ENCODE measurements at regions not wholly inside any gene's neighbourhood (a gene's known extent, or its start where the extent isn't known, plus 50 kb on each side); places are given as distances from the start of the nearest gene placed in this dataset.

- TF ChIP-seq, protein P1, sequence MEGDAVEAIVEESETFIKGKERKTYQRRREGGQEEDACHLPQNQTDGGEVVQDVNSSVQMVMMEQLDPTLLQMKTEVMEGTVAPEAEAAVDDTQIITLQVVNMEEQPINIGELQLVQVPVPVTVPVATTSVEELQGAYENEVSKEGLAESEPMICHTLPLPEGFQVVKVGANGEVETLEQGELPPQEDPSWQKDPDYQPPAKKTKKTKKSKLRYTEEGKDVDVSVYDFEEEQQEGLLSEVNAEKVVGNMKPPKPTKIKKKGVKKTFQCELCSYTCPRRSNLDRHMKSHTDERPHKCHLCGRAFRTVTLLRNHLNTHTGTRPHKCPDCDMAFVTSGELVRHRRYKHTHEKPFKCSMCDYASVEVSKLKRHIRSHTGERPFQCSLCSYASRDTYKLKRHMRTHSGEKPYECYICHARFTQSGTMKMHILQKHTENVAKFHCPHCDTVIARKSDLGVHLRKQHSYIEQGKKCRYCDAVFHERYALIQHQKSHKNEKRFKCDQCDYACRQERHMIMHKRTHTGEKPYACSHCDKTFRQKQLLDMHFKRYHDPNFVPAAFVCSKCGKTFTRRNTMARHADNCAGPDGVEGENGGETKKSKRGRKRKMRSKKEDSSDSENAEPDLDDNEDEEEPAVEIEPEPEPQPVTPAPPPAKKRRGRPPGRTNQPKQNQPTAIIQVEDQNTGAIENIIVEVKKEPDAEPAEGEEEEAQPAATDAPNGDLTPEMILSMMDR (IDR thresholded peaks at IDR 0.05; ENCODE audit: low read depth, low read length): no peak
- CTCF ChIA-PET: interaction anchor here (0.7 kb wide), 1 partner anchor 289 kb away, joined by 4 read pairs; no protein-coding TSS in a partner anchor
- Histone ChIP-seq H3K9me3 (ENCODE audit: control insufficient read depth, insufficient read depth, low read length) (no peaks in the 10 kb centered on the region), H3K4me3 (ENCODE audit: low read depth, low read length) (no peak overlapping the region), H3K27me3 (ENCODE audit: control insufficient read depth, insufficient read depth, low read length) (no peaks in the 10 kb centered on the region), H3K27ac (ENCODE audit: low read depth, low read length) (no peak overlapping the region)
- peak; percentile 20 for DNase-seq (ENCODE audit: low read depth, low spot score)
- POLR2A ChIA-PET: interaction anchor here (0.9 kb wide), 1 partner anchor 22 kb away, joined by 5 read pairs; no protein-coding TSS in a partner anchor
These were observed 608.4 kb downstream of the LRFN5 start for GRCh38 chr14:42214981-42215491.

DNA sequence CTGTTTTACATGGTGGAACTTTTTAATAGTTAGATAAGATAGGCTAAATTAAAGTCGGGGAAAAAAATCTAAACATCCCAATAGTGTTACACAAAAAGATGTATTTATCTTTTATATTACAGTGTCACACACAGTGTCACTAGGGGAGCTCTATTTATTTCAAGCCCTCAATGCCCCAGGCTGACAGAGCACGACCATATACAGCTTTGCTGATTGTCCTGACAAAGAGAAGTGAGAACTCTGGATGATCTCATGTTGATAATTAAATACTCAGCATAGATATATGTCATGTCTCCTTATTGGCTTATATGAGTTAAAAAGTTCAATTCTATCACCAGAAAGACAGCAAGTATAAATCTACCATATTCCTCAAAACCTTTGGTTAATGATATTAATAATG, 594.3 kb downstream of the LRFN5 start:
- TF ChIP-seq, protein P1 (IDR thresholded peaks at IDR 0.05; ENCODE audit: low read depth, low read length): no peak
- CTCF ChIA-PET: no interaction called here

DNA sequence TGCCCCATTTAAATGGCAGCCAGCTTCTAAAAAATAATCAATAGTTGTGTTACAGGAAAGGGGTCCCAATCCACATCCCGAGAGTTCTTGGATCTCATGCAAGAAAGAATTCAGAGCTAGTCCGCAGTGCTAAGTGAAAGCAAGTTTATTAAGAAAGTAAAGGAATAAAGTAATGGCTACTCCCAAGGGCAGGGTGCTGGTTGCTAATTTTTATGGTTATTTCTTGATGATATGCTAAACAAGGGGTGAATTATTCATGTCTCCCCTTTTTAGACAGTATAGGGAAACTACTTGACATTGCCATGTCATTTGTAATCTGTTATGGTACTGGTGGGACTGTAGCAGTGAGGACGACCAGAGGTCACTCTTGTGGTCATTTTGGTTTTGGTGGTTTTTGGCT, 591.3 kb downstream of the LRFN5 start:
- CTCF ChIA-PET: no interaction called here
- Histone ChIP-seq H3K27me3 (ENCODE audit: control insufficient read depth, insufficient read depth, low read length) (no peaks in the 10 kb centered on the region), H3K27ac (ENCODE audit: low read depth, low read length) (no peak overlapping the region), H3K4me3 (ENCODE audit: low read depth, low read length) (no peak overlapping the region), H3K9me3 (ENCODE audit: control insufficient read depth, insufficient read depth, low read length) (no peaks in the 10 kb centered on the region)
- TF ChIP-seq, protein P1 (IDR thresholded peaks at IDR 0.05; ENCODE audit: low read depth, low read length): no peak
- DNase-seq (ENCODE audit: low read depth, low spot score): no peak
- POLR2A ChIA-PET: no interaction called here

More for the DNA sequence above, 594.3 kb downstream of the LRFN5 start:
- Histone ChIP-seq H3K27ac (ENCODE audit: low read depth, low read length) (no peak overlapping the region), H3K9me3 (ENCODE audit: control insufficient read depth, insufficient read depth, low read length) (no peaks in the 10 kb centered on the region), H3K4me3 (ENCODE audit: low read depth, low read length) (no peak overlapping the region), H3K27me3 (ENCODE audit: control insufficient read depth, insufficient read depth, low read length) (no peaks in the 10 kb centered on the region)
- POLR2A ChIA-PET: no interaction called here
- DNase-seq (ENCODE audit: low read depth, low spot score): no peak

DNA sequence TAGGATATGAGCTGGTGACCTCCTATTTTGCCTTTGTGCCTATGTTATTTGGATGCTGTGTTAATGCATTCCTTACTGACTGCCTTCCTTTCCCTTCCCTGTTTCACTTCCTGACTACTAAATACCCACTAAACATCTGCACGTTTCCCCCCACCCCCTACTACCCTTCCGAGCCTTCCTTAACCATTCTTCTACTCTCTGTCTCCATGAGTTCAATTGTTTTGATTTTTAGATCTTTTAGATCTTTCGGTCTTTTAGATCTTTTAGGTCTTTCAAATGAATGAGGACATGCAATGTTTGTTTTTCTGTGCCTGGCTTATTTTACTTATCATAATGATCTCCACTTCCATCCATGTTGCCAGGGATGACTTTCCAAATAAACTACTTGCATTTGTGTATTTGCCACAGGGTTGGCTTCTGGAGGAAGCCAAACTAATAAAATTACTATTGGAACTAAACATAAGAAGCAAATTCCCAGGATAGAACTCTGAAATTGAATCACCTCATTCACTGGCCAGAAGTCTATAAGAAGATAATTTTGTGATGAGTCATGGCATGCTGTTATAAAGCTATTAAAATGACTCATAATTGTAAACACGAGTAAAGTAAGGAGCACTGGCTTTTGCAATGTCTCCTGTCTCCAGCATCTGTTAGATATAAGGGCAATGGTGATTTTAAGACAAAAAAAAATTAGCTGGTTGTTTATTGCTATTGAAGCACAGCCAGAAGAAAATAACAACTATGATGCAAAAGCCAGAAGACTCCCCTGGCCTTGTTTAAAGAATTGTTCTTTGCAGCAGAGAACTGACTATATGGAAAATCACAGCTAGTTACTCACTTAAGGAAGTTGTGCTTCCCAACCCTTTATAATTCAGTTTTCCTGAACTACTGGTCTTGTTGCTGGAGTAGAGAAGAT, 586.3 kb downstream of the LRFN5 start:
- POLR2A ChIA-PET: interaction anchor here (1.0 to 1.4 kb wide), 5 partner anchors 22 to 801 kb away, joined by 3 to 5 read pairs (median 4); partner anchors contain the start of gene LRFN5
- DNase-seq (ENCODE audit: low read depth, low spot score): peak; percentile 93

More for the DNA sequence above, 586.3 kb downstream of the LRFN5 start:
- no peaks in the 10 kb centered on the region for H3K9me3 ChIP-seq (ENCODE audit: control insufficient read depth, insufficient read depth, low read length)
- peak overlapping the region; percentile 90 for H3K27ac ChIP-seq (ENCODE audit: low read depth, low read length)
- TF ChIP-seq, protein P1 (IDR thresholded peaks at IDR 0.05; ENCODE audit: low read depth, low read length): no peak
- H3K27me3 ChIP-seq (ENCODE audit: control insufficient read depth, insufficient read depth, low read length): no peaks in the 10 kb centered on the region
- peak overlapping the region; percentile 31 for H3K4me3 ChIP-seq (ENCODE audit: low read depth, low read length)
- CTCF ChIA-PET: no interaction called here

All from AG04450 (cell line).